GM18861 (cell line): ENCODE measurements at regions not wholly inside any gene's neighbourhood (a gene's known extent, or its start where the extent isn't known, plus 50 kb on each side); places are given as distances from the start of the nearest gene placed in this dataset.
"Not testable (repeated sequence)": the region's sequence is repeated elsewhere in the genome, so short reads cannot be mapped to it uniquely, and the experiment has no call there.

Source experiments
- ATAC-seq: cut with Tn5 transposase; IDR thresholded peaks from one replicate; pipeline ENCODE4 v1.9.1; 2021; ENCODE audit not compliant: unreplicated experiment

DNA sequence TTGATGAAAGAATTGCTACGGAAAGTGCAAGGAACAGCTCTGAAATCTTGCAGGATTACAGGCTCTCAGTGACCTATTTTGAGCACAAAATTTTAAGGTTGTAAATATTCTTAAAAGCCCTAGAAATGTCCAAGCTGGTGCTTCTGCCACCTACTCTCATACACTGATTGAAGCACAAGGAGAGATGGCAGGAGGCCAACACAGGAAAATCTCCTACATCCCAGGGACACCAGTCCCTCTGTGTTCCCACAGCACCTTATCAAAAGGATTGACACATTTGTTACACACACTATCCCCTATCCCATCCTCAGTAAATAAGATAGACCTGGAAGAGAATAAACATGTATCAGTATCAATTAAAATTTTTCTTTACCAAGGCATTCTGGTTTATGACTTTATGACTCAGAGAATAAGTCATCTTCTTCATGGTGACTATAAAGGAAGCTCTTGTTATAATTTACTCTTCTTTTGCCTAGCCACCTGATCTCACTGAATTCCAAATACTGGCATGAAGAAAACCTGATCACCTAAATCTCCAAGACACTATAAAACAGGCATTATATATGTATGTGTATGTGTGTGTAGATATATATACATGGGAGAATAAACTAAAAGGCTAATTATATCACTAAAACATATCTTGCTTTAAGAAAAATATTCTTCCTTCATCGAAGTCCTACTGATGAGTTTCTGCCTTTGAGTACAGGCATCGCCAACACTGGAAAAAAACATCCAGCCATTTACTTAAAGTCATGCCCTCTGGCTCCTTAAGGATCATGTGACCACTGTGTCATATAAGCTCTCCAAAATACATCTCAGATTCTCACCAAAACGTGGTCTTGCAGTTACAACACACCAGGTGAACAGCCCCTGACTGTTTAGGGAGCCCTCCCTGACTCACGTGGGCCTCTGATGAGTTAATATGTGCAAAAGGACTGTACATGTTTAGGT, 208.1 kb upstream of the NR2F2 start:
- ATAC-seq: no peak

- no peak for ATAC-seq
These were observed 207.5 kb upstream of the NR2F2 start for GRCh38 chr15:96123028-96123400.

GRCh38 chr15:96123630-96124187, 206.8 kb upstream of the NR2F2 start:
- no peak for ATAC-seq

GRCh38 chr15:96124436-96124835, 206.1 kb upstream of the NR2F2 start:
- no peak for ATAC-seq

GRCh38 chr15:96125721-96126415, 204.6 kb upstream of the NR2F2 start:
- no peak for ATAC-seq

- ATAC-seq: no peak
These were observed 203.6 kb upstream of the NR2F2 start for GRCh38 chr15:96126859-96127258.

DNA sequence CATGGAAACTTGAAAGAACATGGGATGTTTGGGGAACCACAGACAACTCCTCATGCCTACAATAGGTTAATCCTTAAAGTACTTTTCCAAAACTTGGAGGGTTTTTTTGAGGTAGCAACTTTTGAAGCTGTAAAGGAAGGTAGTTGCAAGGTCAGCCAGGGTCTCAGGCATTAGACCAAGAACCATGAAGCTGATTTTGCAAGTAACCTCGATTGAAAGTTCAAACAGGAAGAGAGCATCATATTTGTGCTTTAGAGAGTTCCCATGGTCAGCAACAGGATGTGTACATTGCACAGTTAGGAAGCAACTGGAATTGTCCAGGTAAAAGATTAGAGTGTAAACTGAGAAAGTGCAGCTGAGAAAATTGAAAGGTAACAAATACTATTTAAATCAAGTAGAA, 199.8 kb upstream of the NR2F2 start:
- no peak for ATAC-seq

GRCh38 chr15:96132126-96132525, 198.4 kb upstream of the NR2F2 start:
- no peak for ATAC-seq

GRCh38 chr15:96135166-96136093, 195.1 kb upstream of the NR2F2 start:
- no peak for ATAC-seq

GRCh38 chr15:96138985-96139384, 191.5 kb upstream of the NR2F2 start:
- ATAC-seq: no peak

- no peak for ATAC-seq
These were observed 188.0 kb upstream of the NR2F2 start for GRCh38 chr15:96142498-96142897.

- ATAC-seq: no peak
These were observed 185.8 kb upstream of the NR2F2 start for GRCh38 chr15:96144734-96145133.

DNA sequence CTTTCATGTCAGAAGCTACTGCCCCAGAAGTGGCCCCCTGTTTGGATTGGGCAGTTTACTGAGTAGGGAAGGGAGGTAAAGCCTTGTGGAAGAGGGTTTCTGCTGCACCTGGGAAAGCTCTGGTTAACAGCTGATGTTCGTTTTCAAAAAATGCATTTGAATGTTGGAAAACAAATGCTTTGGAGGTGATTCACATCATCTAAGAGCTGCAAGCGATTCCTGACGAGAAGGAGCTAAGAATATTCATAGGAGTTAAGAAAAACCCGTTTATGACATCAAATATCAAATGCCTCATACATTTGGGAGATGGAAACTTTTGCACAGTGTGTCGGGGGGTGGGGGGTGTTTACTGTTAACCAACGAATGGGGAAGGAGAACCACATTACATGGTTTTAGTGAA, 183.8 kb upstream of the NR2F2 start:
- no peak for ATAC-seq

- ATAC-seq: no peak
These were observed 183.2 kb upstream of the NR2F2 start for GRCh38 chr15:96147267-96147666.

GRCh38 chr15:96150254-96150653, 180.2 kb upstream of the NR2F2 start:
- no peak for ATAC-seq

- ATAC-seq: not testable (repeated sequence)
These were observed 178.8 kb upstream of the NR2F2 start for GRCh38 chr15:96151749-96152148.

DNA sequence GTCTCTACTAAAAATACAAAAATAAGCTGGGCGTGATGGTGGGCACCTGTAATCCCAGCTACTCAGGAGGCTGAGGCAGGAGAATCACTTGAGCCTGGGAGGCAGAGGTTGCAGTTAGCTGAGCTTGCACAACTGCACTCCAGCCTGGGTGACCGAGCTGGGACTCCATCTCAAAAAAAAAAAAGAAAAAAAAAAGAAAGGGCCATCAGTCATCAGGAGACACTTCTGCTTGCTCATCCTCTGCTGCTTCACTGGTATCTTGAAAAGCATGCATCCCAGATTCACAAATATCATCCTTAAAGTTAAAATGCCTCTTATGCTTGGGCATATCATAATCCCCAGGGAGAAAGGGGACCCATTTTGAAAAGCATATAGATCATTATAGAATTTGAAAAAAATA, 176.6 kb upstream of the NR2F2 start:
- no peak for ATAC-seq

- no peak for ATAC-seq
These were observed 171.6 kb upstream of the NR2F2 start for GRCh38 chr15:96158938-96159337.

DNA sequence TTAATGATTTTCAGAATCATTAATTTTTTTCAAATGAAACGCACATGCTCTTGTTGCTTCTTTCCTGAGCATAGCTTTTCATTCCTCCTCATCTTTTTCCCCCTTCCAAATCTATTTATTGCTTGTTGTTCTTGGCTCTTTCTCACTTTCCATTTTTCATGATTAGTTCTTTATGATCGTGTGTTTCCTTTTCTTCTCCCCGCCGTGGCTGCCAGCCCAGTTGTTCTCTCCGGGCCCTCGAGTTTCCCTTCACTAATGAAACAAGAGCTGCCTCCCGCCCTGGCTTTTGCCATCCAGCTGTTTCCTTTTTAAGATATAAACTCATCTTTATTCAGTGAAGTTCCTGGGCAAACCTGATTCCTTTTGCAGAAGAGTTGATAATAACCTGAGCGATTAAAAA, 170.2 kb upstream of the NR2F2 start:
- no peak for ATAC-seq

DNA sequence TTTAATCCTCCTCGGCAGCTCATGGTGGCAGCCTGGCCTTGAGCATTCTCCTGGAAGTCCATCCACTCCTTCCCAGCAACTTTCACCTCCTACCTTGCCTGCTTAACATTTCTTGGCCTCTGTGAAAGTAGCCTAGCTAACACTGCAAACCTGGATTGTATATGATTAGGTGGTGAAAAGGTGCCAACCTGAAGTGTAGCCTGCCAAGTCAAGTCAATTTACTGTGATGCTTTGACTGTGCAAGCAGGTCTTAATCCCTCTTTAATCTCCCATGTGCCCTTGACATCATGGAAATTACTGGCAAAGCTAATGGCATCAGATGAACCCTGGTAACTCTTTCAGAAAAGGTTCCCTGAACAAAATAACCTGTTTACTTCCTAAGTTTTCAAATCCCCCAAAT, 169.7 kb upstream of the NR2F2 start:
- no peak for ATAC-seq

- no peak for ATAC-seq
These were observed 168.2 kb upstream of the NR2F2 start for GRCh38 chr15:96162322-96162721.
